ENCODE measurements at regions not wholly inside any gene's neighbourhood (a gene's known extent, or its start where the extent isn't known, plus 50 kb on each side); places are given as distances from the start of the nearest gene placed in this dataset.
"Not testable (repeated sequence)": the region's sequence is repeated elsewhere in the genome, so short reads cannot be mapped to it uniquely, and the experiment has no call there.

GRCh38 chr5:125052584-125052983, 306.1 kb upstream of the ZNF608 start:
- DNase-seq = no peak

- no peak for DNase-seq
Measured at GRCh38 chr5:125053179-125053578, 306.7 kb upstream of the ZNF608 start.

GRCh38 chr5:125054146-125054545, 307.7 kb upstream of the ZNF608 start:
- DNase-seq = no peak

GRCh38 chr5:125056671-125057485, 310.4 kb upstream of the ZNF608 start:
- no peak for DNase-seq

- no peak for DNase-seq
Measured at GRCh38 chr5:125057912-125058826, 311.7 kb upstream of the ZNF608 start.

- DNase-seq = no peak
Measured at GRCh38 chr5:125059255-125060002, 313.0 kb upstream of the ZNF608 start.

GRCh38 chr5:125061726-125062125, 315.3 kb upstream of the ZNF608 start:
- DNase-seq = no peak

GRCh38 chr5:125064621-125065438, 318.4 kb upstream of the ZNF608 start:
- DNase-seq = no peak

- no peak for DNase-seq
Measured at GRCh38 chr5:125065741-125066140, 319.3 kb upstream of the ZNF608 start.

GRCh38 chr5:125070961-125071360, 324.5 kb upstream of the ZNF608 start:
- DNase-seq = no peak

- no peak for DNase-seq
Measured at GRCh38 chr5:125073090-125073489, 326.7 kb upstream of the ZNF608 start.

- DNase-seq = no peak
Measured at GRCh38 chr5:125075567-125075966, 329.1 kb upstream of the ZNF608 start.

GRCh38 chr5:125079028-125079427, 332.6 kb upstream of the ZNF608 start:
- not testable (repeated sequence) for DNase-seq

- DNase-seq = no peak
Measured at GRCh38 chr5:125081101-125081500, 334.7 kb upstream of the ZNF608 start.

- no peak for DNase-seq
Measured at GRCh38 chr5:125083981-125084380, 337.5 kb upstream of the ZNF608 start.

- DNase-seq = no peak
Measured at GRCh38 chr5:125085797-125086505, 339.5 kb upstream of the ZNF608 start.

- DNase-seq = no peak
Measured at GRCh38 chr5:125088522-125089105, 342.2 kb upstream of the ZNF608 start.

GRCh38 chr5:125092138-125092537, 345.7 kb upstream of the ZNF608 start:
- not testable (repeated sequence) for DNase-seq

- no peak for DNase-seq
Measured at GRCh38 chr5:125093776-125094175, 347.3 kb upstream of the ZNF608 start.

- no peak for DNase-seq
Measured at GRCh38 chr5:125100342-125100741, 353.9 kb upstream of the ZNF608 start.

GRCh38 chr5:125100951-125101350, 354.5 kb upstream of the ZNF608 start:
- DNase-seq = no peak

Data from stimulated activated CD8-positive, alpha-beta memory T cell treated with anti-CD3 and anti-CD28 coated beads, Interleukin-4, amount 100 ng/mL, for 48 hours (primary cell).